ENCODE measurements at regions not wholly inside any gene's neighbourhood (a gene's known extent, or its start where the extent isn't known, plus 50 kb on each side); places are given as distances from the start of the nearest gene placed in this dataset.
A peak's percentile ranks its signal among the peaks of the same experiment; 100 is the strongest.

- Histone ChIP-seq H4K5ac (ENCODE audit: low read depth, low read length) (no peak overlapping the region), H2AK5ac (ENCODE audit: low read depth, low read length) (no peak overlapping the region), H3K4me1 (ENCODE audit: control insufficient read depth, insufficient read depth, low read length) (peaks cover 2% of the 10 kb centered on the region; the same call in 1 of the 2 replicates), H3K56ac (ENCODE audit: extremely low read depth, insufficient read depth, low read length) (no peak overlapping the region), H4K8ac (ENCODE audit: low read depth in 2 of 2, low read length in 2 of 2) (no peak overlapping the region), H2AK9ac (replicated peaks; ENCODE audit: low read depth, low read length, poor library complexity) (no peak overlapping the region), H4K91ac (ENCODE audit: insufficient read depth, low read depth, low read length) (no peak overlapping the region), H3K23ac (ENCODE audit: low read depth, low read length) (no peak overlapping the region), H2BK20ac (ENCODE audit: low read depth, low read length) (no peak overlapping the region), H3K4ac (ENCODE audit: low read depth, low read length) (no peak overlapping the region), H2AFZ (replicated peaks; ENCODE audit: low read length, poor library complexity) (no peak overlapping the region), H3K27ac (ENCODE audit: insufficient read depth, low read length) (no peak overlapping the region), H3K4me3 (ENCODE audit: insufficient read depth, low read depth, low read length) (no peak overlapping the region), H2BK15ac (ENCODE audit: low read depth, low read length) (no peak overlapping the region), H3K4me2 (ENCODE audit: low read depth, low read length) (no peak overlapping the region; the same call in 1 of the 2 replicates), H3K27me3 (ENCODE audit: control insufficient read depth, insufficient read depth, low read length) (no peaks in the 10 kb centered on the region), H2BK5ac (ENCODE audit: low read depth, low read length, poor library complexity, severe bottlenecking) (no peak overlapping the region), H3K9ac (ENCODE audit: low read depth, low read length) (no peak overlapping the region), H2BK120ac (ENCODE audit: low read depth, low read length) (no peak overlapping the region), H3K79me1 (ENCODE audit: low read depth in 1 of 2, low read length in 2 of 2) (no peaks in the 10 kb centered on the region; a peak in 1 of 4 replicates), H3K9me3 (ENCODE audit: control insufficient read depth, insufficient read depth, low read length) (no peaks in the 10 kb centered on the region), H3K9me1 (ENCODE audit: insufficient read depth, low read length) (no peaks in the 10 kb centered on the region), H3K36me3 (ENCODE audit: control insufficient read depth, insufficient read depth, low read length) (no peaks in the 10 kb centered on the region), H3K18ac (ENCODE audit: low read depth, low read length) (no peak overlapping the region), H3K14ac (replicated peaks; ENCODE audit: low read depth, low read length) (no peak overlapping the region), H4K20me1 (ENCODE audit: insufficient read depth, low read length) (no peaks in the 10 kb centered on the region; the same call in 1 of the 2 replicates)
- ATAC-seq (ENCODE audit: low read depth) (no peak), DNase-seq (peak; percentile 6)
- CTCF ChIA-PET, result no interaction called here
- WGBS, 2 experiments (ENCODE audit: extremely low coverage in 2 of 2, insufficient read length in 1 of 2), result 20% methylated on average over 1 of the region's 3 CpGs; no CpG with 5 or more reads in 1 of the 2 experiments
- POLR2A ChIA-PET (ENCODE audit: unreplicated experiment), result no interaction called here
- no peak for TF ChIP-seq RAD21 (IDR thresholded peaks at IDR 0.05; ENCODE audit: low read length)
- no peak for TF ChIP-seq USF2 (IDR thresholded peaks at IDR 0.05; ENCODE audit: low read depth, low read length)
- no peak for TF ChIP-seq FOS (IDR thresholded peaks at IDR 0.05; ENCODE audit: low read depth, low read length)
- no peak for TF ChIP-seq SMC3 (IDR thresholded peaks at IDR 0.05; ENCODE audit: low read depth, low read length)
- no peak for TF ChIP-seq MAZ (IDR thresholded peaks at IDR 0.05; ENCODE audit: borderline replicate concordance, low read depth, low read length)
- TF ChIP-seq RFX5 (IDR thresholded peaks at IDR 0.05; ENCODE audit: low read depth, low read length), result no peak
- TF ChIP-seq POLR2A (IDR thresholded peaks at IDR 0.05; ENCODE audit: low read depth, low read length), result no peak
- TF ChIP-seq CTCF (conservative IDR thresholded peaks at IDR 0.05; ENCODE audit: low read depth, low read length), result no peak
- no peak for TF ChIP-seq ELK1 (IDR thresholded peaks at IDR 0.05; ENCODE audit: borderline replicate concordance, low read depth, low read length)
- no peak for TF ChIP-seq CHD1 (IDR thresholded peaks at IDR 0.05; ENCODE audit: low read depth, low read length)
- TF ChIP-seq BHLHE40 (IDR thresholded peaks at IDR 0.05; ENCODE audit: low read depth, low read length), result no peak
- no peak for TF ChIP-seq RCOR1 (IDR thresholded peaks at IDR 0.05; ENCODE audit: insufficient replicate concordance, low read length)
- in situ Hi-C loops (cut with MboI; ENCODE audit: low sequenced_read_pairs), result no loop called here
- no TSS peak for BruUV-seq (replicated peaks)
- dilution Hi-C loops (cut with HindIII; ENCODE audit: low sequenced_read_pairs, unreplicated experiment), result no loop called here
- intact Hi-C loops (cut with micrococcal nuclease), result no loop called here
Observed at GRCh38 chr4:41410049-41410448, 127.9 kb upstream of the LIMCH1 start.

All from IMR-90 (cell line).